HepG2 (cell line): ENCODE measurements at regions not wholly inside any gene's neighbourhood (a gene's known extent, or its start where the extent isn't known, plus 50 kb on each side); places are given as distances from the start of the nearest gene placed in this dataset.

Source experiments
- ATAC-seq: fragments of 200-7000 bp; cut with Tn5 transposase; 3 replicates; pipeline ENCODE4 v1.9.1; 2020; ENCODE audit warnings: mild to moderate bottlenecking, moderate library complexity
- BruUV-seq: library from RNA; stranded (reverse); fragments of 400-500 nt; replicated peaks from 2 replicates; lab custom pipeline; 2021; lab: Mats Ljungman, UMichigan
- CTCF ChIA-PET: fragments of 300-600 bp; formaldehyde crosslinking; extraction: SDS; loops from one replicate; lab custom pipeline; 2021; ENCODE audit warnings: low total read pairs, inconsistent platforms, low intra/inter-chr PET ratio; lab: Yijun Ruan, JAX
- POLR2A ChIA-PET: fragments of 350-600 bp; sonication (Branson Sonifier 250); formaldehyde crosslinking; loops from one replicate; lab custom pipeline; 2020; ENCODE audit warnings: antibody characterized with exemption, inconsistent platforms; lab: Yijun Ruan, JAX
- DNase-seq: peaks from one replicate; pipeline ENCODE4 v3.0.0-alpha.2; 2015; ENCODE audit warnings: low spot score
- FAIRE-seq: peaks from 3 replicates; lab custom pipeline; 2011; peaks lifted over from hg19 to GRCh38; lab: Jason Lieb, UNC
- H2AFZ ChIP-seq: one replicate; pipeline ENCODE4 v1.6.1; 2011; ENCODE audit warnings: low read length, inconsistent platforms
- H3K27ac ChIP-seq: fragments of 300-600 bp; 3 replicates; pipeline ENCODE4 v1.8.0; 2011; ENCODE audit warnings: mixed run types, mild to moderate bottlenecking, mixed read lengths, low read length, inconsistent platforms; ENCODE audit not compliant: insufficient read depth; ENCODE audit errors: extremely low read length
- H3K27me3 ChIP-seq, 2 experiments: fragments of 200-600 bp in 1 of 2; 2 replicates in 1 of 2; 3 replicates in 1 of 2; pipeline versions ENCODE4 v1.6.0 to v1.8.0; 2011; ENCODE audit warnings: low read length in 2 of 2, mild to moderate bottlenecking in 2 of 2, moderate library complexity in 2 of 2, inconsistent platforms in 1 of 2; ENCODE audit not compliant: insufficient read depth in 2 of 2, control insufficient read depth in 1 of 2
- H3K36me3 ChIP-seq, 2 experiments: fragments of 200-600 bp in 1 of 2; replicated peaks in 1 of 2; 2 replicates in 1 of 2; 3 replicates in 1 of 2; pipeline versions ENCODE4 v1.5.1 to v1.8.0; 2011; ENCODE audit warnings: low read length in 2 of 2, inconsistent platforms in 1 of 2; ENCODE audit not compliant: insufficient read depth in 2 of 2, control insufficient read depth in 1 of 2
- H3K4me1 ChIP-seq: 2 replicates; pipeline ENCODE4 v1.5.1; 2012; ENCODE audit warnings: low read length, inconsistent platforms; ENCODE audit not compliant: insufficient read depth
- H3K4me2 ChIP-seq: 2 replicates; pipeline ENCODE4 v1.6.0; 2011; ENCODE audit warnings: low read depth, low read length, inconsistent platforms
- H3K4me3 ChIP-seq, 3 experiments: fragments of 200-600 bp in 1 of 3; sonication (generic), shearing (Covaris generic) in 1 of 3; replicated peaks in 1 of 3; 2 replicates each; pipeline ENCODE4 v1.5.1; 2011 to 2016; ENCODE audit warnings: low read length in 3 of 3, inconsistent platforms in 2 of 3, low read depth in 2 of 3, mild to moderate bottlenecking in 2 of 3, control low read depth in 1 of 3, mixed read lengths in 1 of 3; ENCODE audit not compliant: insufficient read depth in 1 of 3
- H3K79me2 ChIP-seq: one replicate; pipeline ENCODE4 v1.6.1; 2011; ENCODE audit warnings: low read length, inconsistent platforms; ENCODE audit not compliant: insufficient read depth
- H3K9ac ChIP-seq: 2 replicates; pipeline ENCODE4 v1.6.0; 2011; ENCODE audit warnings: mild to moderate bottlenecking, low read depth, low read length, inconsistent platforms; ENCODE audit not compliant: insufficient read depth
- H3K9me3 ChIP-seq: 2 replicates; pipeline ENCODE4 v1.5.1; 2012; ENCODE audit warnings: mild to moderate bottlenecking, low read length
- H4K20me1 ChIP-seq: 2 replicates; pipeline ENCODE4 v1.6.0; 2011; ENCODE audit warnings: inconsistent platforms, mild to moderate bottlenecking, low read length, moderate library complexity; ENCODE audit not compliant: insufficient read depth
- ATF7-NPFF ChIP-seq: sonication (generic); formaldehyde crosslinking; IDR thresholded peaks from 2 replicates; pipeline ENCODE4 v1.8.1; 2023; ENCODE audit warnings: mild to moderate bottlenecking, low read depth, missing genetic modification reagents, moderate library complexity
- ELF1 ChIP-seq: sonication (generic); formaldehyde crosslinking; IDR thresholded peaks from 2 replicates; pipeline ENCODE4 v1.4.0; 2020; ENCODE audit warnings: missing genetic modification reagents
- MTA3 ChIP-seq: sonication (generic); formaldehyde crosslinking; IDR thresholded peaks from 2 replicates; pipeline ENCODE4 v1.4.0; 2020; ENCODE audit warnings: missing genetic modification reagents
- PHF5A ChIP-seq: IDR thresholded peaks from one replicate; pipeline ENCODE4 v1.6.1; 2018; ENCODE audit warnings: low read depth, missing genetic modification reagents; ENCODE audit not compliant: unreplicated experiment
- RFX3 ChIP-seq: IDR thresholded peaks from 2 replicates; pipeline ENCODE4 v1.6.1; 2016; ENCODE audit warnings: missing biosample characterization, missing genetic modification reagents
- TBX3 ChIP-seq: fragments of 450-650 bp; IDR thresholded peaks from 2 replicates; pipeline ENCODE4 v1.6.1; 2017; ENCODE audit warnings: antibody characterized with exemption, mild to moderate bottlenecking, inconsistent platforms, borderline replicate concordance
- ZBTB20 ChIP-seq: sonication (generic); formaldehyde crosslinking; IDR thresholded peaks from 2 replicates; pipeline ENCODE4 v1.8.1; 2023; ENCODE audit warnings: missing genetic modification reagents, low read depth, mild to moderate bottlenecking, borderline replicate concordance
- ZNF562 ChIP-seq: sonication (generic); formaldehyde crosslinking; IDR thresholded peaks from 2 replicates; pipeline ENCODE4 v1.8.0; 2022; ENCODE audit warnings: missing genetic modification reagents, borderline replicate concordance
- ZNF614 ChIP-seq: IDR thresholded peaks from 2 replicates; pipeline ENCODE4 v1.6.1; 2018; ENCODE audit warnings: missing biosample characterization, missing genetic modification reagents, inconsistent platforms, borderline replicate concordance
- ZNF761 ChIP-seq: sonication (generic); formaldehyde crosslinking; conservative IDR thresholded peaks from 2 replicates; pipeline ENCODE4 v1.4.0; 2020; ENCODE audit warnings: mild to moderate bottlenecking, missing genetic modification reagents
- ZNF841 ChIP-seq: sonication (generic); formaldehyde crosslinking; IDR thresholded peaks from 2 replicates; pipeline ENCODE4 v1.8.1; 2023; ENCODE audit warnings: missing genetic modification reagents, borderline replicate concordance
- WGBS: methylation state at CpG from one replicate; pipeline ENCODE4 v1.1.6; 2017; ENCODE audit warnings: low lambda C conversion rate; 5-methylcytosine and 5-hydroxymethylcytosine counted together
- in situ Hi-C: cut with HindIII; loops from 2 replicates; pipeline ENCODE4 v1.10.0; 2017; ENCODE audit warnings: low pct_unique_long_range_greater_than_20kb; ENCODE audit not compliant: extremely low pct_ligation_motif_present
- intact Hi-C: fragments of 100-400 bp; cut with micrococcal nuclease; formaldehyde crosslinking; loops from one replicate; pipeline ENCODE4 v1.10.0; 2022; ENCODE audit not compliant: unreplicated experiment
- TF ChIP-seq, protein P1 (sequence below): sonication (generic); formaldehyde crosslinking; conservative IDR thresholded peaks from 2 replicates; pipeline ENCODE4 v1.4.0; 2020; ENCODE audit warnings: missing genetic modification reagents
- TF ChIP-seq, protein P2 (sequence below): sonication (generic); formaldehyde crosslinking; IDR thresholded peaks from 2 replicates; pipeline ENCODE4 v1.8.0; 2022; ENCODE audit warnings: mild to moderate bottlenecking, missing genetic modification reagents

DNA sequence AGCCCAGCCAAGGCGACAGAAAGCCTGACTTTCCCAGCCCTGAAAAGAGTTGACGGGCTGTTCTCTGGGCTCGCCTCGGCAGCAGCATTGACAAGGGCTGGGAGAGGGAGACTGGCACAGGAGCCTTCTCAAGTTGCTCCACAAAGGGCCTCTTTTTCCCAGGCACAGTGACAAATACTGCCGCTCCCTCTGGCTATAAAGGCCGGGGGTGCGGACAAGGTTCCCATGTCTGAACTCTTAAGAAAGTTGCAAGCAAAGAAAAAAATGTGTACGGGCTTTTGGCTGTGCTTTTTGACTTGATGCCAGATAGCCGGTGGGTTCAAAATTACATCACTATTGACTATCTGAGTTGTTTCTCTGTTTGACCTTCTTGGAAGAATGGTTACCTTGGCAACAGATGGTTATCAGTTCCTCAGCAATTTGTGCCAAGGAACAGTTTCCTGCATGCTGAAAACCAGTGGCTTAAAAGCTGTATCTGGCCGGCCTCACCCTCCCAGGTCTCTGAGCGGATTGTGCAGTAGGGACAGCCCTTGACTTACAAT is 115.9 kb upstream of the EEPD1 start:
- H2AFZ ChIP-seq: no peak overlapping the region
- no peaks in the 10 kb centered on the region for H3K9me3 ChIP-seq
- intact Hi-C loops (no loop called here), in situ Hi-C loops (no loop called here)
- ATAC-seq: no peak; the same call in 2 of the 3 replicates
- POLR2A ChIA-PET: no interaction called here
- no peaks in the 10 kb centered on the region for H3K36me3 ChIP-seq
- peaks cover 3 to 20% of the 10 kb centered on the region in 2 experiments; a peak in 3 of 5 replicates for H3K27me3 ChIP-seq
- no TSS peak for BruUV-seq
- CTCF ChIA-PET: no interaction called here
- no peak overlapping the region for H3K4me3 ChIP-seq
- no peaks in the 10 kb centered on the region for H3K79me2 ChIP-seq
- H4K20me1 ChIP-seq: no peaks in the 10 kb centered on the region
- peak; percentile 31; the same call in 1 of the 2 replicates for TF ChIP-seq RFX3 (CRISPR knock-in tag)
- TF ChIP-seq MTA3: no peak
- no peak overlapping the region for H3K4me2 ChIP-seq
- 17% methylated on average over 4 of the region's 11 CpGs for WGBS
- no peak for FAIRE-seq
- H3K27ac ChIP-seq: no peak overlapping the region
- H3K9ac ChIP-seq: no peak overlapping the region
- H3K4me1 ChIP-seq: no peaks in the 10 kb centered on the region
- no peak for DNase-seq

- FAIRE-seq (no peak), ATAC-seq (no peak), DNase-seq (no peak)
- H3K36me3 ChIP-seq: no peaks in the 10 kb centered on the region
- H4K20me1 ChIP-seq: no peaks in the 10 kb centered on the region
- no peak overlapping the region for H3K4me3 ChIP-seq
- CTCF ChIA-PET: no interaction called here
- H3K4me2 ChIP-seq: no peak overlapping the region
- H3K27ac ChIP-seq: no peak overlapping the region
- in situ Hi-C loops: no loop called here
- peaks cover 3 to 25% of the 10 kb centered on the region in 2 experiments; a peak in 3 of 5 replicates for H3K27me3 ChIP-seq
- TF ChIP-seq ZBTB20: no peak
- TF ChIP-seq ZNF841 (CRISPR knock-in tag): no peak
- no peak for TF ChIP-seq TBX3
- TF ChIP-seq ATF7-NPFF (CRISPR knock-in tag): no peak
- TF ChIP-seq, protein P1, sequence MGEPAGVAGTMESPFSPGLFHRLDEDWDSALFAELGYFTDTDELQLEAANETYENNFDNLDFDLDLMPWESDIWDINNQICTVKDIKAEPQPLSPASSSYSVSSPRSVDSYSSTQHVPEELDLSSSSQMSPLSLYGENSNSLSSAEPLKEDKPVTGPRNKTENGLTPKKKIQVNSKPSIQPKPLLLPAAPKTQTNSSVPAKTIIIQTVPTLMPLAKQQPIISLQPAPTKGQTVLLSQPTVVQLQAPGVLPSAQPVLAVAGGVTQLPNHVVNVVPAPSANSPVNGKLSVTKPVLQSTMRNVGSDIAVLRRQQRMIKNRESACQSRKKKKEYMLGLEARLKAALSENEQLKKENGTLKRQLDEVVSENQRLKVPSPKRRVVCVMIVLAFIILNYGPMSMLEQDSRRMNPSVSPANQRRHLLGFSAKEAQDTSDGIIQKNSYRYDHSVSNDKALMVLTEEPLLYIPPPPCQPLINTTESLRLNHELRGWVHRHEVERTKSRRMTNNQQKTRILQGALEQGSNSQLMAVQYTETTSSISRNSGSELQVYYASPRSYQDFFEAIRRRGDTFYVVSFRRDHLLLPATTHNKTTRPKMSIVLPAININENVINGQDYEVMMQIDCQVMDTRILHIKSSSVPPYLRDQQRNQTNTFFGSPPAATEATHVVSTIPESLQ (CRISPR knock-in tag): no peak
- no peak for TF ChIP-seq ELF1 (CRISPR knock-in tag)
- no peak for TF ChIP-seq ZNF761
- TF ChIP-seq, protein P2, sequence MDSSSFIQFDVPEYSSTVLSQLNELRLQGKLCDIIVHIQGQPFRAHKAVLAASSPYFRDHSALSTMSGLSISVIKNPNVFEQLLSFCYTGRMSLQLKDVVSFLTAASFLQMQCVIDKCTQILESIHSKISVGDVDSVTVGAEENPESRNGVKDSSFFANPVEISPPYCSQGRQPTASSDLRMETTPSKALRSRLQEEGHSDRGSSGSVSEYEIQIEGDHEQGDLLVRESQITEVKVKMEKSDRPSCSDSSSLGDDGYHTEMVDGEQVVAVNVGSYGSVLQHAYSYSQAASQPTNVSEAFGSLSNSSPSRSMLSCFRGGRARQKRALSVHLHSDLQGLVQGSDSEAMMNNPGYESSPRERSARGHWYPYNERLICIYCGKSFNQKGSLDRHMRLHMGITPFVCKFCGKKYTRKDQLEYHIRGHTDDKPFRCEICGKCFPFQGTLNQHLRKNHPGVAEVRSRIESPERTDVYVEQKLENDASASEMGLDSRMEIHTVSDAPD (CRISPR knock-in tag): no peak
- TF ChIP-seq ZNF614: no peak
- TF ChIP-seq ZNF562 (CRISPR knock-in tag): no peak
- TF ChIP-seq PHF5A (CRISPR knock-in tag): no peak
- no peaks in the 10 kb centered on the region for H3K9me3 ChIP-seq
- 40% methylated on average over 7 of the region's 7 CpGs for WGBS
- H3K9ac ChIP-seq: no peak overlapping the region
- no TSS peak for BruUV-seq
- H3K79me2 ChIP-seq: no peaks in the 10 kb centered on the region
- H3K4me1 ChIP-seq: no peaks in the 10 kb centered on the region
- no peak overlapping the region for H2AFZ ChIP-seq
- intact Hi-C loops: no loop called here
- POLR2A ChIA-PET: no interaction called here
Observed at GRCh38 chr7:36038063-36038721, 114.9 kb upstream of the EEPD1 start.
